ENCODE measurements at regions not wholly inside any gene's neighbourhood (a gene's known extent, or its start where the extent isn't known, plus 50 kb on each side); places are given as distances from the start of the nearest gene placed in this dataset.
"Not testable (repeated sequence)": the region's sequence is repeated elsewhere in the genome, so short reads cannot be mapped to it uniquely, and the experiment has no call there.

DNA sequence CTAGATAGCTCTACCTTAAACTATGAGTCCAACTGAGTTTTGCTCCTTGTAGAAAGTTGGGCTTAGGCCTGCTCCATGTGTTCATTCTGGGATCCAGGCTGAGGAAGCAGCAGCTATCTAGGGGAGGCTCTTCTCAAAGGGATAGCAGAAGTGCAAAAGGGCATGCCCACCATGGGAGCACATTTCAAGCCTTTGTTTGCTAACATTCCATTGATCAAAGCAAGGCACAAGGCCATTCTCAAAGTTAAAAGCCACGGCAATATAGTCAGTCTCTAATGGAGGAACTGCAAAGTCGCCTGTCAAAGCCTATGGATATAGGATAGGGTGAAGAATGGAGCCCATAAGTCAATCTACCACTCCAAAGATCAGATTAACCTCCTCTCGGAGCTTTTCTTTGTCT, 488.1 kb upstream of the ARX start:
- no peak for FAIRE-seq

DNA sequence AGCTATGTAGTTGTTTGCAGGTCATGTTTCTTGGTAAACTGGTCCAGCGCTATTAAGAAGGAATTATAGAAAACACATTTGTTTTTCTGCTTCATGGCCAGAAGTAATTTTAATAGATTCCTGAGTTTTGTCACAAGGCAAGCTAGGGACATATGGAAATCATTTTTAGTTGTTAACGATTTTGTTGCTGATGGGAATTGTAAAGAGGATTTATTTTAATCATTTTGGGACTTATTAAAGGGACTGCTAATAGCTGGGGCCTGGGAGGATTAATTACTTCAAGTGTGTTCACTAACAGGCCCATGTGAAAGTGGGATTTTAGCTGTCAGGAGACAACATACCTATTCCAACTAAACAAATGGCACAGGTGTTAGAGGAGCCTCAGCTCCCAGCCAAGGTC, 492.0 kb upstream of the ARX start:
- no peak for FAIRE-seq

- no peak for FAIRE-seq
These were observed 503.5 kb upstream of the ARX start for GRCh38 chrX:25519258-25519657.

DNA sequence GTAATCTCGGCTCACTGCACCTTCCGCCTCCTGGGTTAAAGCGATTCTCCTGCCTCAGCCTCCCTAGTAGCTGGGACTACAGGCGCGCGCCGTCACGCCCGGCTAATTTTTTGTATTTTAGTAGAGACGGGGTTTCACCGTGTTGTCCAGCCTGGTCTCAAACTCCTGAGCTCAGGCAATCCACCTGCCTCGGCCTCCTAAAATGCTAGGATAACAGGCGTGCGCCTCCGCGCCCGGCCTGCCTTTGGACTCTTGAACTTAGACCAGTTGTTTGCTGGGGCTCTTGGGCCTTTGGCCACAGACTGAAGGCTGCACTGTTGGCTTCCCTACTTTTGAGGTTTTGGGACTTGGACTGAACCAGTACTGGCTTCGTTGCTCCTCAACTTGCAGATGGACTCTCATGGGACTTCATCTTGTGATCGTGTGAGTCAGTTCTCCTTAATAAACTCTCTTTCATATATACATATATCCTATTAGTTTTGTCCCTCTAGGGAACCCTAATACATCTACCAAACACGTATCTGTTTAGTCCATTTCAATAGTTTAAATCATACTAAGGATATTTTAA, 506.8 kb upstream of the ARX start:
- FAIRE-seq, result not testable (repeated sequence)

DNA sequence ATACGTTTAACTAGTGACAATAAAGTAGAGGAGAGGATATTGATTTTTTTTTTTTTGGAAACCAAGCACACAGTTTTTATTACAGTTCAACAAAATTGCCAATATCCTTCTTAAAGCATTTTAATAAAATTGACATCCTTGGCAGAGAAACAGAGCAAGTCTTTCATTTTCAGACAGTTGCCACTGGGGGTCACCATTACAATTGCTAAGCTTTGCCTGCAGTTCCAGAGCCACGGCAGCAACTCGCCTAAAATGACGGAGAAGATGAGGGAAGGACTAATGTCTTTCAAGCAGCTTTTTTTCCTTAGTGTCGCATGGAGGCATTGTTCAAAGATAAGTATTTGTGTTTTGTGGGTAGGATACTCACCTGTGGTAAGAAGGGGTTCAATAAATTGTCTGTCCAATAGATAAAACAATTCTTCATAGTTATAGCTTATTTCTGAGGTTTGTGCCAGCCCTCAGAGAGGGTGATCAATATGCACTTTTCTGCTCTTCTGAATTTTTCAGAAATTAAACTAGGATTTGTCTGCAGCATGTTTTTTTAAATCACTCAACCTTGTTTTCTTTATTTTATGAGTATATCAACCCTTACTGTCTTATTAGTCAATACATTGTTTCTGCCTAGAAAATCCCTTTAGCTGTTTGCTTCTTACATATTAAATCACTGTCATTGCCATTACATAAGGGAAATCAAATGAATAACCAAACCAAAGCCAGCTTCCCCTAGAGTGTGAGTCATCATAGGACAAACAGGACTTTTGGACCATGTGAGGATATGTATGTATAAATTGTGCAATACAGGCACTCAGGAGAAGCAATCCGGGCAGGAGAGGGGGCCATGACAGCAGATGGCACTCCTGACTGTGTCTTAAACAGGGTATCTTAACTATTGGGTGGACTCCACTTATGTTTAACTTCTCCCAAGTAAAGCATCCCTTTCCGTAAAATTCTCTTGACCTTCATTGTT, 508.1 kb upstream of the ARX start:
- no peak for FAIRE-seq

GRCh38 chrX:25527156-25527555, 511.4 kb upstream of the ARX start:
- no peak for FAIRE-seq

DNA sequence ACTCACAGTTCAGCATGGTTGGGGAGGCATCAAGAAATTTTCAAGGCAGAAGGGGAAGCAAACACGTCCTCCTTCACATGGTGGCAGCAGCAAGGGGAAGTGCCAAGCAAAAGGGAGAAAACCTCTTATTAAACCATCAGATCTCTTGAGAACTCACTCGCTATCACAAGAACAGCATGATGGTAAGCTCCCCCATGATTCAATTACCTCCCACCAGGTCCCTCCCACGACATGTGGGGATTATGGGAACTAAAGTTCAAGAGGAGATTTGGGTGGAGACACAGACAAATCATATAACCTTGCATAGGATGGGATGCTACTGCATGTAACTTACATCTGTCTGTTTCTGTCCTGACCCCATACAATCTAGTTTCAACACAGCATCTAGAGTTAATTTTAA, 511.8 kb upstream of the ARX start:
- no peak for FAIRE-seq

DNA sequence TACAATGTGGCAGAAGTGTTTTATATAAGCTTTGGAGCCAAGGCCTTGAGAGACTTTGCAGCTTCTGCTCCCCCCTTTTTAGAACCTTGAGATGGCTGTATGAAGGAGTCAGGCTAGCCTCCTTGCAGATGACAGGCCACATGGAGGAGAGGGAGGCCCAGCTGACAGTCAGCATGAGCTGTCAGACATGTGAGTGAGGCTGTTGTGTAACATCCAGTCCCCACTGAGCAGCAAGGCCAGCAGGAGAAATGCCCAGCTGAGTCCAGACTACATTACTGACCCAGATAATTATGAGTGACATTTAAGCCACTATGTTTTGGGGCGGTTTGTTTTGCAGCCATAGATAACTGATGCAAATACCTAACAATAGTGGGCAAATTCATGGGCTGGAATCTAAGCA, 515.3 kb upstream of the ARX start:
- FAIRE-seq, result no peak

GRCh38 chrX:25534091-25534490, 518.3 kb upstream of the ARX start:
- peak; percentile 45 for FAIRE-seq

DNA sequence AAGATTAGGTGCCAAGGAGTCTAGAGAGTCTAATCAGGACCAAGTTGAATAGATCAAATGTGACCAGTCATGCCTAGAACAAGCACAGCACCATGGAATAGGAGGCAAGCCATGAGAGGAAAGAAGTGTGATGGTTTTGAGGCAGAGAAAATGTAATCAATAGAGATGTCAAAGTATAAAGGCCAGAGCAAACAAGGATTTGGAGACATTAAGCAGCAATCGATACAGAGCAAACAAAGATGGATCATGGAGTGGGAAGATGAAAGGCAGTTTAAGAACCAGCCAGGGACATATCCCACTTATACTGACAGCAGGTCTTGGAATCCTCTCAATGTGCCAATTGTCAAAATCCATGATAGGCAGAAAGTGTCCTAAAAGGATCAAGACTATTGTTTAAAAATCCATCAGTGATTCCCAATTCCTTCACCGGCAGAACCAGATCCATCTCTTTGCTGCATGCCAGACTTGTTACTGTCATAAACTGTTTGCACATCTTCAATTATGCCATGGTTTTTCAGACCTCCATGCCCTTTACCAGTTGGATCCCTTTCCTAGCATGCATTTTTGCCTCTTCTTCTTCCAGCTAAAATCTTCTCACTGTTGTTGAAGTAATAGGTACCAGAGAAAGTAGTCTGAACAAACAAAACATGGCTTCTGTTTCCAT, 520.7 kb upstream of the ARX start:
- FAIRE-seq, result no peak

DNA sequence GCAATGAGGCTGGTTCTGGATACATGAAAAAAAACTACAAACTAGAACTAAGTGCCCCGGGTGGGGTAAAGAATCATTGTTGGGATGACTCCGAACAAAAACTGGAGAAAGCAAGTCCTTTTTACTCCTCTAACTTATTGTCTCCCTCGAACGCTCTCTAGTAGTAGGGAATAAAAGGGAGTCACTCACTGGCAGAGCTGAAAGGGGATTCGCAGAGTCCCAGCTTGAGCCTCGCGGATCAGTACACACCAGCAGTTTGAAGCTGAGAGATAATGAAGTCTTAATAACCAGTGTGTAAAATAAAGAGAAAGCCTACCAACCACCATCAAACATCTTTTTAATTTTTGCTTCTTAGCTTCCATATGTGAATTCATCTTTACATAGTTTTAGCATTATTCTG, 521.9 kb upstream of the ARX start:
- no peak for FAIRE-seq

GRCh38 chrX:25544641-25545040, 528.9 kb upstream of the ARX start:
- no peak for FAIRE-seq

- FAIRE-seq, result no peak
These were observed 533.0 kb upstream of the ARX start for GRCh38 chrX:25548811-25549210.

DNA sequence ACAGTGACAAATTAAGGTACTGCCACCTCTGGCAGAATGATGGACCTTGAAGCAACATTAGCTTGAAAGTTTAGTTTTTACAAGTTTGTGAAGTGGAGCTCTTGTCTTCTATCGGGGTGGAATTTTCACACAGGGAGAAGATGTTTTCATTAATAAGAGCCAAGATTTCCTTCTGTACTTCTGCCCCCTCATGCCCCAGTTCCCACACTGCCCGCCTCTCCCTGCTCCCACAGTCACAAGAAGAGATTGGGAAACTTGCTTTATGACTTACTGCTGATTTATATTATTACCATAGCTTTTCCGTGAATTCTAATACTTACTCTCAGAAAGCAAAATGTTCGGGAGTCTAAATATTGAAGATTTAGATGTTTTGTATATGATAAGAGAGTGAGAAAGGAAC, 539.8 kb upstream of the ARX start:
- FAIRE-seq, result no peak

DNA sequence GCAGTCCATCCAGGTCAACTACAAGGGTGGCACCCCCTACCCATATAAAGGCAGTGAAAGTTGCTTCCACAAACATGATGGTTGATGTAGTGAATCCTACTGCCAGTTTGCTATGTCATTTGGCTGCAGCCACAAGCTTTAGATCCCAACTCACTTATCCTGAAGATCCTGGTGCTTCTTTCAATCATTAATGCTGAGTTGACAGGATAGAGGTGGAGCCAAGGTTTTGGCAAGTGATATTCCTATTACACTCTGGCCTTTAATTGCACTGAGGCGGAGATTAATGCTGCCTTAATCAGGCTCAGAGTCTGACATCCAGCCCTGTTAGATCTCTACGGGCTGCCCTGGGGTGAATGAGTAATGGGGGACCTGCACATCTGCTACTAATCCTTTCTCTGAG, 542.4 kb upstream of the ARX start:
- no peak for FAIRE-seq

DNA sequence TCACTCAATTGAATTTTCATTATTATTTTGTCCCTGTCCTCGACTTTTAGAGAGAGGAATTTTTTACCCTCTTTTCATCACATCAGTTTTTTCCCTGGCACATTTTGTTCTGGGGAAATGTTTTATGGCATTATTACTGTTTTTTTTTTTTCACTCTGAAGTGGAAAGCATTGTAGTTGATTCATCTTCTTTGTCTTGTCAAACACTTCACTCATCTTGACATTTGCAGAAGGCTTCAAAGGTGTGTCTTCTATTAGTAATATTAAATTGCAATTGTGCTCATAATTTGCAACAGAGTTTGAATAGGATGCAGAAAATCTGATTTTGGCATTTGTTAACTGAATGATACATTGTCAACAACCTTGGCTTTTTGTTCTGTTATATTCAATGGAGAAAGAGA, 545.4 kb upstream of the ARX start:
- FAIRE-seq, result no peak

DNA sequence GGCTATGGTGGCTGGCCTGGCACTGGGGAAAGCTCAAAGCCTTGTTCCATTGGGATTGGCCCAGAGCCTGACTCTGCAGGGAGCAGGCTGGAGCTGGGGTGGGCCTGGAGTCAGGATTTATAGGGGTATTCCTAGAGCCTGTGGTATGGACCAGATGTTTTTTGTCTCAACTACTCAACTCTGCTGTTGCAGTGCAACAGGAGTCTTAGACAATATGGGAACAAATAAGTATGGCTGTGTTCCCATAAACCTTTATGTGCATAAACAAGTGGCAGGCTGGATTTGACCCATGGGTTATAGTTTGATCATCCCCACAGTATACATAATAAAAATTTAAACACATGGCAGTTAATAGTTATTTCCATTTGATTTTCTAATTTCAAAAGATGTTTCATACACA, 557.9 kb upstream of the ARX start:
- FAIRE-seq, result peak; percentile 5

- no peak for FAIRE-seq
These were observed 541.2 kb upstream of the MAGEB18 start for GRCh38 chrX:25596921-25597320.

GRCh38 chrX:25597551-25597950, 540.6 kb upstream of the MAGEB18 start:
- FAIRE-seq, result no peak

GRCh38 chrX:25599061-25599460, 539.1 kb upstream of the MAGEB18 start:
- FAIRE-seq, result no peak

DNA sequence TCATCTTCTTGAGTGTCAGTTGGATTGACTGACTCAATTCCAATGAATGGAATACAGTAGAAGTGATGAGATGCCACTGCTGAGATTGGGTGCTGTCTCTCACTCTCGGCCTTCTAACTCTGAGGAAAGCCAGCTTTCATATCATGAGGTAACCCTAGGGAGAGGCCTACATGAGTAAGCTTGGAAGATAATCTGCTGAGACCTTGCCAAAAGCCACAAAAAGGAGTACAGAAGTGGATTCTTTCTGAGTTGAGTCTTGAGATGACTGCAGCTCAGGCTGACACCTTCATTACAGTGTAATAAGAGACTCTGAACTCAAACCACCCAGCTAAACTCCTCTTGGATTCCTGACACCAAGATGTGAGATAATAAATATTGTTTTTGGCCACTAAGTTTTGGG, 537.4 kb upstream of the MAGEB18 start:
- FAIRE-seq, result no peak

- no peak for FAIRE-seq
These were observed 536.8 kb upstream of the MAGEB18 start for GRCh38 chrX:25601323-25601722.

DNA sequence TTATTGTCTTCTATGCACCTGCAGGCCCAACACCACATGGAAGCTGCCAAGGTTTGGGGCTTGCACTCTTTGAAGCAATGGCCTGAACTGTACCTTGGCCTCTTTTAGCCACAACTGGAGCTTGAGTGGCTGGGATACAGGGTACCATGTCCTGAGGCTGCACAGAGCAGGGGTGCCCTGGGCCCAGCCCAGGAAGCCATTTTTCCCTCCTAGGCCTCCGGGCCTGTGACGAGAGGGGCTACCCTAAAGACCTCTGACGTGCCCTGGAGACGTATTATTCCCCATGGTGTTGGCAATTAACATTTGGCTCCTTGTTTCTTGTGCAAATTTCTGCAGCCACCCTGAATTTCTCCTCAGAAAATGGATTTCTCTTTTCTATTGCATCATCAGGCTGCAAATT, 519.9 kb upstream of the MAGEB18 start:
- no peak for FAIRE-seq

- FAIRE-seq, result no peak
These were observed 497.9 kb upstream of the MAGEB18 start for GRCh38 chrX:25640276-25640675.

Data from colon (tissue), 2 donors.